Activated CD8-positive, alpha-beta memory T cell treated with anti-CD3 and anti-CD28 coated beads for 1 hour (primary cell): ENCODE measurements at regions not wholly inside any gene's neighbourhood (a gene's known extent, or its start where the extent isn't known, plus 50 kb on each side); places are given as distances from the start of the nearest gene placed in this dataset.

Source experiments
- DNase-seq, 2 donors: peaks; one replicate each; pipeline ENCODE4 v3.0.0-alpha.2; 2020; ENCODE audit warnings: low read depth in 1 of 2; ENCODE audit errors: extremely low read depth in 1 of 2

DNA sequence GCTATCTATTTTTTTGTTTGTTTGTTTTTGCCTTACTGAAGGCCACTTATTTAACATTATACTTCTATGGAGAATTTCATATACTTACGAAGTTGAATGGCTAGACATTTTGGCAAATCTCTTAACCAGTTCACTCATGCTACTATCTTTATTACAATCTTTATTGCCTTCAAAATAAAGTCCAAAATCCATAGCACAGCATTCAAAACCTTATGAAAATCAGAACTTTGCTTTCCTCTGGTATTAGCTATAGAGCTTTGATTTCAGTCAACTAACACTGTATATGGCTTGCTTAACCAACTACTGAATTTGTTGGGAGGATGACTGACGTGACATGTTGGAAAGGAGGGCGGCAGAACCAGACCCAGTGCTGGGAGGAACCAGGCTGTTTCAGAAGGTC lies 571.1 kb downstream of the LMO4 start:
- no peak for DNase-seq

DNA sequence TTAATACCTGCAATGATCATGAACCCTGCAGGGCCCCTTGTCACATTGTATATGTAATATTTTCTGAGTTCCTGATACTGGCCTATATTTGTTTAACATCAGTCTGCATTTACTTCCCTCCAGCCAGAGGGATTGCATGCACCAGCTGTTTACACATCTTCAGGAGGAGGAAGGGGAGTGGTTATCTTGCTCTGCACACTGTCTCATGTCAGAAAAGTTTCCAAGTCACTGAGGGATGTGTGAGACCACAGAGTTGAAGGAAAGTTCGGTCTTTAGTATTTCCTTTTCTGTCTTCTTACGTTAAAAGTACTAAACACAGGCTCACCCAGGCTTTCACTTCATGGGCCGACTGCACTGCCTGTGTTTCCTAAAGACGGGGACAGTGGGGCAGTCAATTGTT lies 574.1 kb downstream of the LMO4 start:
- no peak for DNase-seq

DNA sequence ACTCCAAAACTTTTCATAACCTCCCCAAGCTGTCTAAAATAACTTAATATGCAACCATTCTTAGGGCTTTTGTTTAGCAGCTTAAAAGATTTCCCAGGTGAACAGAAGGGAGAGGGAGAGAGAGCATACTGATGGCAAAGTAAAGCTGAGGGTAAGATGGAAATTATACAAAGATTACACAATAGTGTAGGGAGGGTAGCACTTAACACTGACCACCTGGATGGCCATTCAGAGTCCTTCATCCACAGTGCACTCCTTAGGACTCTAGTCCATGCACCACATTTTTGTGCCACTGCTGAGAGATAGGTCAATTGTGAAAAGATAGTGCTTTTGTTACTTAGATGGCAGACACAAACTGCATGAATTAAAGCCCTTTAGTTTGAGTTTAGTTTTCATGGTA lies 574.6 kb downstream of the LMO4 start:
- no peak for DNase-seq

DNA sequence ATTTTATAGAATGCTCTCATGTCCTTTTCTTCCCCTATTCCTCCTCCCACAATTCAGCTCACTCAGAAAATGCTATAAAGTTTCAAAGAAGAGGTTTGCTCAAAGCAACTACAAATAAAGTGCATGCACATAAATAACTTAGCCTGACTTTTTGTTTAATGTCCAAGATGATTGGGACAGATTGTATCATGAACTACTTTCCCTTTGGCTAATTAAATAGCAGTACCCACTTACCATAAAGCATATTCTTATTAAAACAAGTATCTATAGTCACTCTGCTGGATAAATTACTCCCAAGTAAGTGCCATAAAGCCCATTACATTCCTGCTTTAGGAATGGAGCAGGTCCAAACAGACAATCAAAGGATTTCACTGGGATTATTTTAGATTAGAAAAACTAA lies 576.0 kb downstream of the LMO4 start:
- DNase-seq: no peak

DNA sequence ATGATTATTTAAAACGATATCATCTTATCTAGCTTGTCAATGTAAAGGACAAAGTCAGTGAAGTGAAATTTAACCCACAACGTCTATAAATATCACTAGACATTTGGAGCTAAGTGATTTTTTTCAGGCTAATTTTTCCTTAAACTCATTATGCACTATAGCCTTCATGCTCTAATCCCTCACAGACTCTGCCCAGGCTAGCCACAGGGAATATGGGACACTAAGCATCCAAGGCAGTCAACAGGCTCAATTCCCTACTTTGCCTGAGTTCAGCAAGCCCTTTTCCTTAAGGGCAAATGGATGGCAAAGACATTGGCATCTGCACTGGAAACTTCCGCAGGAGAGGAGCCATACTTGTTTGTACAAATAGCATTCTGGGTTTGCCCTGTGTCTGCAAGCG lies 577.0 kb downstream of the LMO4 start:
- DNase-seq: no peak

DNA sequence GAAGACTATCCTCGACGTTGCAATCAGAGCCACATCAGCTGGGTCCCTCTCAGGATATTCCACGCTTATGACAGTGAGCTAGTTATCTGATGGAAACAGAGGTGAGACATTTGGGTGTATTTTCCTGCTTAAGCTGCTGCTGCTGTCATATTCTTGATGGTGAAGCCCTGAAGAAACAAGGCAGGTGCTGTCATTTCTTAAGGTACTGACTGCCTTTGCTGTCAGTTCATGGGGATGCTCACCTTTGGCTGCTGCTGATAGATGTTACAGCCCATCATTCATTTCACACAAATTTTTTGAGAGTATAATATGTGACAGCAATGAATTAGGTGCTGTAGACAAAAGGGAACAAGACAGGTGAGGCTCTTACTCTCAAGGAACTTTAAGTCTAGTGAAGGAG lies 577.4 kb downstream of the LMO4 start:
- DNase-seq: no peak

DNA sequence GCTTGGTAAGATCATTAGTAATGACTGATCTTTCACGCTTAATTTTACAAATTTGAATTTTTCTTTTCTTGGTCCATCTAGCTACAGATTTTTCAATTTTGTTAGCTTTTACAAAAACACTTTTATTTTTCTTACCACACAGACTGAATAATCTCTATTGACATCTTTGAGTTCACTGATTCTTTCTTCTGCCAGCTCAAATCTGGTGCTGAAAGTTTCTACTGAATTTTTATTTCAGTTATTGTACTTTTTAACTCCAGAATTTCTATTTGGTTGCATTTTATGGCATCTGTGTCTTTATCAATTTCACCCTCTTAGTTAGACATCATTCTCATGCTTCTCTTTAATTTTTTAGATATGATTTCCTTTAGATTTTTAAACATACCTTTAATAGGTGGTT lies 584.7 kb downstream of the LMO4 start:
- DNase-seq: no peak

DNA sequence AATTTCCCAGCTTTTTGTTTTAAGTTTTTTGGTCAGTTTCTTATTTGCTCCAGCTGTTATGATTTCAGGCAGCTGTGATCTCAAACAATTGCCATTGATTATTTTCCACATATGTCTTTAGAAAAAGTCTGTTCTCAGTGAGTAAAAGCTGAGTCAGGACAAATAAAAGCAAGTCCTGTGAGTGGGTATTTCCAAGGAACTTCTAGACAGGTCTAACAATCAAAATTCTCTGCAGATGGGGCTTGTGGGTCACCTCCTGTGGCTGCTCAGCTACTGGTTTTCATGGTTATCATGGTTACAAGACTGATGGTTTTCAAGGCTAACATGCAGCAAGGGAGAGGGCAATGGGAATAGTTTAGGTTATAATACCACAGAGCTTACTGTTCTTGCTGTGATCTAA lies 585.7 kb downstream of the LMO4 start:
- DNase-seq: no peak

DNA sequence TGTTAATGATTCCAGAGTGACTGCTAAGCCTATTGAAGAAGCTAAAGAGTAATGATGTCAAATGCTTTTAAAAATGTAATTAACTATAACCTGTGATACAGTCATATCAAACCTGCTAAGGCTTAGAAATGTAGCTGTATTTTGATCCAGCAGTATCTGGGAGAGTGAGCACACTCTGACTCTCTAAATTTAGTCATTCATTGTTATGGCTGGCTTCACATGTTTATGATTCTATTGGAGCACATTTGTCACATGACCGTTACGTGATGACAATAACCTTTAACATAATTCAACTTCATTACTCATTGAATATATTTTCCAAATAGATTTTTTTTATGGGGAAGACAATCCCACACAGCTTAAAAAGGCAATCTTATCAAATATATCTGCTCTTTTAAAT lies 587.1 kb downstream of the LMO4 start:
- DNase-seq: no peak

DNA sequence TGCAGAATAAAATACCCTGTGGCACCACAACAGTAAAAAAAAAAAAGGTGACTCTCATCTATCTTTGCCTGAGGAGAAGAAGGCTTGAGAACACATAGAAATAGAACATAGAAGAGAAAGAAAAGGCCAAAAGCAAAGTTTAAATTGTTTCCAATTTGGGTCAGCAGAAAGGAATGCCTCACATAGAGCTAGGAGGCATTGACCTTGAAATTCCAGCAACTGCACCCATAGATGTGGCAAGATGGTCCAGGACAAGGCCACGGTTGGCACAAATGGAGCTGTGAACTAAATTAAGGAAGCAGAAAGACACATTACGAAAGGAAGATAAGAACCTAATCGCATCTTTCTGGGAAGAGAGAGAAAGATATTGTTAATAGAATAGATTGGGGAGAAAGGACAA lies 588.3 kb downstream of the LMO4 start:
- no peak for DNase-seq

DNA sequence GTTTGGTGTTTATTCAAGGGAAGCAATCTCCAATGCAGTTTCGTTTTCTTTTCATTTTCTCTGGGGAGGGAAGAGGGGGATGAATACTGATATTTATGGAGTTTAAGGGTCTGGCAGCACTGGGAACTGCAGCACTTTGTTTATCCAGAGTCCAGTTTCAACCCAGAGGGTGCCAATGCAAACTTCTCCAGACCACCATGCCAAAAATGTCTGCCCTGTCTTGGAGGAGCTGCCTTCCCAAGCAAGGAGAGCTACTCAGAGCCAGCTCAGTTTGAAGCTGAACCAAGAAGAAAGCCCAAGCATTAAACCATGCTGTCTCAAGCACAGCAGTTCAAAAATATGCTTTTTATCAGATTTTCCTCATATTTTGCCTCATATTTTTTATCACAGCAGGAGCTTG lies 589.7 kb downstream of the LMO4 start:
- no peak for DNase-seq

DNA sequence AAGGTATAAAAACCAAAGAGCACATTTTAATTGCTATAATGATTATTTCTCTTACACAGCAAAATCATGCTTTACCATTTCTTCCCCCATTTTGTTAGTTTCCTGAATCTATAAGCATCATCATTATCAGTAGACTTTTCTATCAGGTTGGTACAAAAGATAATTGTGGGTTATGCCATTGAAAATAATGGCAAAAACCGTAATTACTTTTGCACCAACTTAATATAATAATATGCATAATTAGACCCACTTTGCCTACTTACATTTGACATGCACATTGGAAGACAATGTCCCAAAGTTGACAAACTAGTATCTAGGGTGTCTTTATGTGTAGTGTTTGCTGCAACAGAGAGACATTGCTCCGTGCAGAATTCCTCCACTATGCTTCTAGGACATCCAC lies 594.2 kb downstream of the LMO4 start:
- DNase-seq: no peak

DNA sequence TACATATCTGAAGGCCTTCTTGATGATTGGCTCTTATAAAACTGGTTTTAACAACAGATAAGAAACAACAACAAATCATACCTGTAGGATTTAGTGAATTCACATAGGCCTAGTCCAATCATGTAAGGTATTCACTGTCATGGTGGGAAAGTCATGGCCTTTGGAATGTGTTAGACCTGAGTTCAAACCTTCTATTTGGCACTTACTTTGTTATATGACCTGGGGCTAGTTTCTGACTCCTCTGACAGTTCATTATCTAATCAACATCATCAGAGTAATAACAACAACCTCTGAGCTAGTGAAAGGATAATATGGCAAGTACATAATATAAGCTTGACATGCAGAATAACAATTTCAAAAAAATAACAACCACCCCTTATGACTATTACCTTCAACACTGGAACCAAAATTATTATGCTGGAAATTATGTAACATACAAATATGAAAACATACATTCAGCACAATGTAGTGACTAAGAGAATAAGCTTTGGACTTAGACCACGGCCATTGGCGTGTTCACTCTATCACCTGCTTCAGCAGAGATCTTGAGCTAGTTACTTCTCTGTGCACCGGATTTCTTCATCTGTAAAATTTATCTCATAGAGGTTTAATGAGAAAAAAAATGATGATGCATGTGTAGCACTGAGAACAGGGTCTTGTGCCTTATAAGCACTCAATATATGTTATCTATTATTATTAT lies 597.6 kb downstream of the LMO4 start:
- DNase-seq: no peak

DNA sequence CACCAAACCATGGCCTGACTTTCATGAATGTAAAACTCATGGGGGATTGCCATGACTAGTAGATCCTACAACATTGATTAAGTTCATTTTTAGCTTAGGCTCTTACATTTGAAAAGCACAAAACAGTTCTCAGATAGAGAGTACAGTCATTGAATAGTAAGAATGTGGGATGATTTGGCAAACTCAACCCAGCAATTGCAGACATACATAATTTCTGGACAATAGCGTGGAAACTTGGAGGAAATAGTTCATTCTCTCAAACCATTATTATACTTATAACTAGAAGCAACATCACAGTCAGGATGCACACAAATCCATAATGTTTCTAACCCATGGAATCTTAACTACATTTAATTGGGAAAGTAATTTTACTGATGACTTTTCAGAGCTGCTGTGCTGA lies 598.2 kb downstream of the LMO4 start:
- no peak for DNase-seq

DNA sequence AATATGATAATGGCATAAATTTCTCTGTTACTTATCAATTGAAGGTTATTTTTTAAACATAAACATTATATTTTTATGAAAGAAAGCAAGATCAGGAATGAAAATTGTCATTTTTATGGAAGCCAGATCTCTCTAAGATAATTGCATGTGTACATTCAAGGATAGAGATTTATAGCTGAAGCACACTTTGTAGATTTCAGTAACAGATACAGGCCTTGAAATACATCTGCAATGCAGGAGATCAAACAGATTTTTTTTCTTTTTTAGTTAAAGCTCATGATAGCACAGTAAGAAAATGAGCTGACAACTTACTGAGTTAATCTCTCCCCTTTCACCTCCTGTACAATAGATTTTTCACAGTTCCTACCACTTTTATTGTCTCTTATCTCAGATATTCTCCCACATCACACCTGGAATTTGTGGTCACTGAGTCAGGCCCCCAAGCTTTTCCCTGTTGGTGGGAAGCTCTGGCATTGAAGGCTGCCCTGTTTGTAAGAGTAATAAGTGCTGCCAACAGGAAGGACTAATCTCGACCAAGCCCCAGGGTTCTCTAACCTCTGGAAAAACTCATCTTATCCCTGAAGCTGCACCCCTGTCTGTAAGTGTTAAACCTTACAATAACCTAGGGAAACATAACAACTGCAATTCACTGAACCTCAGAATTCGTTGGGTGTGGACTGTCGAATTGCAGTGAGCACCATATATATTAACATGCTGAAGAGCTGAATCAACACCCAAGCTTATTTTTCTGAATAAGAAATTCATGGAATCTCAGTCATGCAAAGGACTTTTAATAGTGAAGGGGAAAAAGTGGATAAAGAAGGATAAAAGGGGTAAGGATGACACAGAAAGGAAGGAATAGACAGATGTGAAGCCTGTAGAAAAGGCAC lies 599.0 kb downstream of the LMO4 start:
- DNase-seq: no peak

DNA sequence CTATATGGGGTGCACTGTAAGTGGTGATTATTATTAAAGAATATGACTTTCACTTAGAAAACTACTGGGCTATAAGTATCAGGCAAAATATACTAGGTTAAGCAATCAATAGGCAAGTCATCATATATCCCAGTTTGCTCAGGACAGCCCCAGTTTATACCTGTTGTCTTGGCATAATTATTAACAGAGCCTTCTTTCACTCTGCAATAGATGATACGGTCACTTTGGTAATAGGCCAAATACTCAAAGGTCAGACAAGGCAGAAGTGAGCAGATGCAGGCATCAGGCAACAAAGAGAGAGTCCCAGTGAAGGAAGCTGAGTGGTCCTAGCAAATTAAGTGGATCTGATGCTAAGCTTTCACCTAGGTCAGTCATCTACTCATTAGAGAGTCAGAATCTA lies 599.9 kb downstream of the LMO4 start:
- no peak for DNase-seq

DNA sequence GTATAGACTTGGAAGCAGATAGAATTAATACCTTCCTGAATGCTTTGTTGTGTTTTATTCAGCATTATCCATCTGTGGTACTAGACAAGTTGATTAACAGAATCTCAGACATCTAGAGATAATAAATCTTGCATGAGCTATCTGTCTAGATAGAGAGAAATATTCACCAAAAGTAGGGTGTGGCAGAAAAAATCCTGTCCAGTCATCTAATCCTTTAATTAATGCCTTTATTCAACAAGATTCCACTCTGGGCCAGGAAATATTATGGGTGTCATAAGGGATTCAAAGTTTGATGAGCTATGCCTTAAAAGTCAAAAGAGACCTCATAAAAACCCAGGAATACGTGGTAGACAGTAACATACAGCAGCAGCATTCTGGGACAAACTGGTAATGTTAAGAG lies 601.2 kb downstream of the LMO4 start:
- DNase-seq: no peak

DNA sequence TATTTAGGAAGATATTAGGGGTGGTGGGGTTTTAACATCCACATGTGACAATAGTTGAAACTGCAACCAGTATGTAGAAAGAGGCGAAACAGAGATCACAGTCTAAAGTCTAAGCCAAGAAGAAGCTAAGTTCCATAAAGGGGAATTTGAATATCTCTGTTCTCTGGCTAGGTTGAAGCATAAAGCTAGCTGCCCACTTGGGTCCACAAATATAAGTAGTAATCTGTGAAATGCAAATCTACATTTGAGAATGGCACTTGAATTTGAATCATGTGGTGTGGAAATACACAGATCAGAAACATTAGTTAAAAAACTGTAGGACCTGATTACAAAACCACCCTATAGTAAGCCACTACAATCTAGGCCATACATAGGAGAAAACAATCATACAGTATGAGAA lies 602.1 kb downstream of the LMO4 start:
- DNase-seq: no peak

DNA sequence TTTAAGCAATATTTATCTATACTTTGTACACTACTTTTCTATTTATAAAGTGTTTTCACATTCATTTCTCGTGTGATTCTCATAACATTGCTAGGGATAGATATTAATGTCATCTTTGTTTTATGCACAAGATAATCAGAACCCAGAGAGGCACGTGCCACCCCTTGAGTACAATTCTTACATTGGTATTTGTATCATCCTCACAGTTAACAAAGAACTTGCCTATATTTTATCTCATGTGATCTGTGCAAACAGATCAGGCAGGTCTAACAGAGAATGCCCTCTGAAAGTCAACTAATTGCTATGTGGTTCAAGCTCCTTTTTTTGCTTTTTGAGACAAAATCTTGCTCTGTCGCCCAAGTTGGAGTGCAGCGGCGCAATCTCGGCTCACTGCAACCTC lies 604.5 kb downstream of the LMO4 start:
- no peak for DNase-seq

DNA sequence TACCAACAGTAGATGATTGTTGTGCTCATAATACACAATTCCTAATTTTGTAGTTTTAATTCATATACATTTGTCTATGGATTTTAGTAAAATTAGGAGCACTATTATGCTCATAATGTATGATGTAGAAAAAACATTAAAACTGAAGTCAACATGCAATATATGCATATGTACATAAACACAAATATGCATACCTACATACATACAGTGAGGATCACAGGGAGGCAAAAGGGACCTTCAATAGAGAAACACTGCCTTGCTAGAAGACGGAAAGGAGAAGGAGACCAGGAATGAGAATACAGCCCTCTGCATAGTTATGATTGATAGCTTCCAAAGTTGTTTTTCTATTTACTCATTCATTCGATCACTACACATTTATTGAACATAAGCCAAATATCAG lies 606.5 kb downstream of the LMO4 start:
- DNase-seq: no peak

DNA sequence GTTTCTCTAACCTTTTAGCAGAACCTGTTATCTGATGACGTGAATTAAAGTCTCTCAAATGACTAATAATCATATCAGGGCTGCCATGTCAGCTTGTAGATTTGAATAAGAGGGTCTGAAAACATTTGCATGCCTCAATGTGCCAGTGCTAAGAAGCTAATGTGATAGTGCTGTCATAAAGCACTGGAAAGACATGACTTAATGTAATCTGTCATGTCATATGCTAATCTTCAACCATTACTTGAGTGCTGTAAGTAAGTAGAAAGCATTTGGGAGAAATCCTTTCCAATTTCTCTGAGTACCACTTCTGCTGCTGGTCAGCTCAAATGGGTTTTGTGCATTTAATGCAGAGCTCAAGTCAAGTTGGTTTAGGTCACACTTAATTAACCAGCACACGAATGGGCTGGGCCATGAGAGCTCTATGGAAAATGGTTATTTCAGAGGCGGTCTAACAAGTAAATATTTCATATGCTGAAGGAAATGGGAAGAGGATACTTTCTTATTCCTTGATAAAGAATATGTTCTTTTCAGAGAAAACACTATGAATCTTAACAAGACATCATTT lies 609.2 kb downstream of the LMO4 start:
- DNase-seq: no peak

DNA sequence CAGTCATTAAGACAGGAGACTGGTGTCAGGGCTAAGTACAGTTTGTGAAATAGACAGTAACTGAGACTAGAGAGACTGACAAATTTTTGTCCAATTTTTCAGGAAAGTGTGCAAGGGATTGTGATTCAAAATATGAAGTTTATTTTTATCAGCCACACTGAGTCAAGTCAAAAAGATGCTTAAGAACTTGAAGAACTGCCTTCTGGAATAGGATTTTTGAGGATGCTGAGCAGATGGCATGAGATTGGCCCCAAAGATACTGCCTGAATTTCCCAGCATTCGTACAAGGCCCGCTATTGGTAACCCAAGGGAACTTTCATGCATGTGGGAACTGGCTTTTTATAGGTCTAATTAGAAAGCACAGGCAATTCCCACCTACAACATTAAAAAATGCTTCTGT lies 610.0 kb downstream of the LMO4 start:
- DNase-seq: no peak
